ENCODE measurements at regions not wholly inside any gene's neighbourhood (a gene's known extent, or its start where the extent isn't known, plus 50 kb on each side); places are given as distances from the start of the nearest gene placed in this dataset.

DNA sequence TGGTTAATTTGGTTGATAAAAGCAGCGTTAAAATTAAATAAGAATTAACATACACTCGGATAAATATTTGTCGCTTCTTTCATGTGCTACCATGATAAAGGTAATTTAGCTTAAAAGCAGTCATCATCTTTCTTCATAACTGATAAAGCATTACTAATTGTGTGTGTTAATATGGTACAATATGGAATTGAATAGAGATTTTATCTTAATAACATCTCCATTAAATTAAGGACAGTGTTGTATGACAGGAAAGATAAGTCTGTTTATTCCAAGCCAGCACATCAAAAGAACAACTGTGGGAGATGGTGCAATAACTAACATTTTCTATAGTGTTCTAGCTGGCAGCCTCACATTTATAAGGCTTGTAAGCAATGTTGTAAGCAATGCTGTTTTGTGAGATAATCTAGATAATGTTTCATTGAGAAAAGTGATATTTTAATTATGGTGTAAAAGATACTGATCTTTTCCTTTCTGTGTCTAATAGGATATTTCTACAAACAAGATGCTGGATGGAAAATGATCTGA, 64.4 kb upstream of the AFF3 start:
- Histone ChIP-seq H3K9me3 (ENCODE audit: control insufficient read depth in 2 of 2, low read length in 2 of 2) (no peaks in the 10 kb centered on the region), H3K9ac (ENCODE audit: low read length in 2 of 2) (no peak overlapping the region), H3K27me3 (ENCODE audit: control insufficient read depth in 1 of 2, insufficient read depth in 2 of 2, low read length in 2 of 2) (no peaks in the 10 kb centered on the region), H3K4me3 (ENCODE audit: low read length in 2 of 2) (no peak overlapping the region), H3K27ac (ENCODE audit: low read length) (no peak overlapping the region), H3K36me3 (ENCODE audit: control insufficient read depth in 2 of 2, insufficient read depth in 2 of 2, low read length in 2 of 2) (no peaks in the 10 kb centered on the region), H3K4me1 (ENCODE audit: control insufficient read depth, insufficient read depth, low read length) (no peaks in the 10 kb centered on the region)

GRCh38 chr2:100205174-100205573, 62.8 kb upstream of the AFF3 start:
- no peak overlapping the region for H3K9ac ChIP-seq (ENCODE audit: low read length in 2 of 2)
- H3K4me1 ChIP-seq (ENCODE audit: control insufficient read depth, insufficient read depth, low read length) = no peaks in the 10 kb centered on the region
- no peaks in the 10 kb centered on the region for H3K27me3 ChIP-seq (ENCODE audit: control insufficient read depth in 1 of 2, insufficient read depth in 2 of 2, low read length in 2 of 2)
- H3K36me3 ChIP-seq (ENCODE audit: control insufficient read depth in 2 of 2, insufficient read depth in 2 of 2, low read length in 2 of 2) = no peaks in the 10 kb centered on the region
- H3K9me3 ChIP-seq (ENCODE audit: control insufficient read depth in 2 of 2, low read length in 2 of 2) = no peaks in the 10 kb centered on the region
- no peak overlapping the region for H3K4me3 ChIP-seq (ENCODE audit: low read length in 2 of 2)
- no peak overlapping the region for H3K27ac ChIP-seq (ENCODE audit: low read length)

DNA sequence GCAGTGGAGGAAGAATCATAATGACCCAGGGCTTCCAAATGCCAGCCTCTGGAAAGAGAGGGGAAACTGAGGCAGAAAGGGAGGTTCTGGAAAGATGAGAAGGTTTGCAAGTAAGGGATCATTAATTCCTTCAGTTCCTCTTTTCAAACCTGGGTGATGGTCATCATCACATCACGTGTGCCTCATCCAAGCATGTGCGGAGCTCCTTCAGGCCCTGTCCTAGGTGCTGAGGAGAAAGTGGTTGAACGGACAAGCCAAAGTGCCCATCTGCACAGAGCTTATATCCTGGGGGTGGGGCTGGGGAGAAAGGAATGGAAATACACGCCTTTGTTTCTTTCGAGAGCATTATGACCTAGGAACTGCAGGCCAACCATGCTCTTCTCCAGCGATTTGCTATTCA, 60.2 kb upstream of the AFF3 start:
- Histone ChIP-seq H3K27me3 (ENCODE audit: control insufficient read depth in 1 of 2, insufficient read depth in 2 of 2, low read length in 2 of 2) (no peaks in the 10 kb centered on the region), H3K36me3 (ENCODE audit: control insufficient read depth in 2 of 2, insufficient read depth in 2 of 2, low read length in 2 of 2) (no peaks in the 10 kb centered on the region), H3K4me1 (ENCODE audit: control insufficient read depth, insufficient read depth, low read length) (peaks cover 16% of the 10 kb centered on the region), H3K9ac (ENCODE audit: low read length in 2 of 2) (no peak overlapping the region), H3K27ac (ENCODE audit: low read length) (no peak overlapping the region), H3K9me3 (ENCODE audit: control insufficient read depth in 2 of 2, low read length in 2 of 2) (no peaks in the 10 kb centered on the region), H3K4me3 (ENCODE audit: low read length in 2 of 2) (no peak overlapping the region)

GRCh38 chr2:100200985-100201384, 58.6 kb upstream of the AFF3 start:
- Histone ChIP-seq H3K9me3 (ENCODE audit: control insufficient read depth in 2 of 2, low read length in 2 of 2) (no peaks in the 10 kb centered on the region), H3K4me1 (ENCODE audit: control insufficient read depth, insufficient read depth, low read length) (peaks cover 27% of the 10 kb centered on the region)

DNA sequence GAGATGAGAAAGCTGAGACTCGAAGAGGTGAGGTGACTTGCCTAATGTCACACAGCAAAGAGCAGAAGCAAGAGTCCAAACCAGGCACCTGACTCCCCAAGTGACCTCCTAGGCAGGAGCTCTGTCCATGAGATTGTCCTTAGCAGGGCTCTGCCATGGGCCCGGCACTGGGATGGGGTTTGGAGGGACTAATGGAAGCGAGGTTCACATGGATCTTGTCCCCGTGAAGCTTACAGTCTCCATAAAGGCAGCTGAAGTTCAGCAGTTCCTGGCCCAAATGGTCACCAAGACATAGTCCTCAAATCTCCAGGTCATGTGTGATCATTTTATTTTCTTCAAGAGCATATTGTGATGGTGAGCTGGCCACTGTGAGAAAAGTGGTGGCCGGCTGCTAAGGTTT, 57.0 kb upstream of the AFF3 start:
- Histone ChIP-seq H3K4me1 (ENCODE audit: control insufficient read depth, insufficient read depth, low read length) (peaks cover 27% of the 10 kb centered on the region), H3K36me3 (ENCODE audit: control insufficient read depth in 2 of 2, insufficient read depth in 2 of 2, low read length in 2 of 2) (no peaks in the 10 kb centered on the region), H3K27ac (ENCODE audit: low read length) (no peak overlapping the region)

More at GRCh38 chr2:100200985-100201384, 58.6 kb upstream of the AFF3 start:
- Histone ChIP-seq H3K27ac (ENCODE audit: low read length) (no peak overlapping the region), H3K9ac (ENCODE audit: low read length in 2 of 2) (no peak overlapping the region), H3K4me3 (ENCODE audit: low read length in 2 of 2) (no peak overlapping the region), H3K36me3 (ENCODE audit: control insufficient read depth in 2 of 2, insufficient read depth in 2 of 2, low read length in 2 of 2) (no peaks in the 10 kb centered on the region), H3K27me3 (ENCODE audit: control insufficient read depth in 1 of 2, insufficient read depth in 2 of 2, low read length in 2 of 2) (no peaks in the 10 kb centered on the region)

DNA sequence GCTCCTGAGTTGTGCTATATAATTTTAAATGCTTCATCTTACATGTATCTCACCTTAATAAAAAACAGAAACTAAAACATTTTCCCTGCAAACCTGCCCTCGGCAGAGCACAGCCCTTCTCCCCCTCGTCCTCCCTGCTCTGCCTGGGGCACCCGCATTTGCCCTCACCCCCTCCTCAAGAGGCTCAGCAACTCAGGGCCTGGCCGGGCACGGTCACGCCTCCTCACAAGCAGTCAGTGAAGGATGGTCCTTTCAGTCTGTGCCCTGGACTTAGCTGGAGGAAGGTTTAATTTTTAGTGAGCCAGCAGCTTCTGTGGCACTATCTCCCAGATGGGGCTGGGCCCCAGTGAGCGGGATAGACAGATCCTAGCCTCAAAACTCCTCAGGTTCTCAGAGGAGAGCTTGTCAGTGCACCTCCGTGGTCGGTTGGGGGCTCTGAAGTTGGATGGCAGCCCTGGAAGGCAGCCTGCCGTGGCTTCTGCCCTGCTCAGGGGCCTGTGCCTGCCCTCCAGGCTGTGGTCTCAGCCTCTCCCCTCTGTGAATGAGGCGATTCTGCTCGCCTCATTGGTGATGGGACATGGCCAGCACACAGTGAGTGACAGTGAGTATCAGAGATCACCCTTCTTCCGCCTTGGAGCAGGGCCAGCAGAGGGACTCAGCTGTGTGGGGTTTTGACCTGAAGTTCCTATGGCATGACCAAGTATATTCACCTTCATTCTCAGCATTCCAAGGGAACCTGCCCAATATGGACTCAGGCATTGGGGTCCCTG, 56.3 kb upstream of the AFF3 start:
- no peaks in the 10 kb centered on the region for H3K27me3 ChIP-seq (ENCODE audit: control insufficient read depth in 1 of 2, insufficient read depth in 2 of 2, low read length in 2 of 2)
- peak overlapping the region; percentile 67 for H3K27ac ChIP-seq (ENCODE audit: low read length)
- H3K36me3 ChIP-seq (ENCODE audit: control insufficient read depth in 2 of 2, insufficient read depth in 2 of 2, low read length in 2 of 2) = no peaks in the 10 kb centered on the region
- H3K4me1 ChIP-seq (ENCODE audit: control insufficient read depth, insufficient read depth, low read length) = peaks cover 27% of the 10 kb centered on the region
- H3K9ac ChIP-seq (ENCODE audit: low read length in 2 of 2) = peak overlapping the region in 1 of 2 donors; percentile 47
- H3K4me3 ChIP-seq (ENCODE audit: low read length in 2 of 2) = peak overlapping the region in 1 of 2 donors; percentile 35
- no peaks in the 10 kb centered on the region for H3K9me3 ChIP-seq (ENCODE audit: control insufficient read depth in 2 of 2, low read length in 2 of 2)

More for the DNA sequence above, 57.0 kb upstream of the AFF3 start:
- no peaks in the 10 kb centered on the region for H3K9me3 ChIP-seq (ENCODE audit: control insufficient read depth in 2 of 2, low read length in 2 of 2)
- no peak overlapping the region for H3K9ac ChIP-seq (ENCODE audit: low read length in 2 of 2)
- H3K27me3 ChIP-seq (ENCODE audit: control insufficient read depth in 1 of 2, insufficient read depth in 2 of 2, low read length in 2 of 2) = no peaks in the 10 kb centered on the region
- no peak overlapping the region for H3K4me3 ChIP-seq (ENCODE audit: low read length in 2 of 2)

DNA sequence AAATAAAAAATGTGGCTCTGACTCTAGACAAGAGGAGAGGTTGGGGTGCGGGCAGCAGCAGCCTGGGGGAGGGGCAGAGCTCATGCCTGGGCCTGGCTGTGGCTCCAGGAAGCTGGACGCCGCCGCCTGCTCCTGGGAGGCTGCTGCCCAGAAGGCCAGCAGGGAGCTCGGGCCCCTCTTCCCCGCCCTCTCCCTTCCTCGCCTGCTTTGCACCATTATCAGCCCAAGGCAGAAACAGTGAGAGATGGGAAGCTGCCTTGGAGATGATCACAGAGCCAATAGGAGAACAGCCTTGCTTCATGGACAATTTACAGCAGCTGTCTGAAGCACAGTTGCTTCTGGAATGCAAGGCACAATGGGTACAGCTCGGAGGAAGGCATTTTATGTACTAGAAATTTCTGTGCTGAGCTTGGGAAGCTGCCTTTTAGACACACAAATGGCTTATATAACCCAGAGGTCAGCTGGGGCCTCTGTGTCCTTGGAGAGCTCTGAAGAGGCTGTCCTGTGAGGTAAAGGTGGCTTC, 55.3 kb upstream of the AFF3 start:
- H3K4me1 ChIP-seq (ENCODE audit: control insufficient read depth, insufficient read depth, low read length) = peaks cover 27% of the 10 kb centered on the region
- H3K4me3 ChIP-seq (ENCODE audit: low read length in 2 of 2) = peak overlapping the region in 1 of 2 donors; percentile 29
- H3K9ac ChIP-seq (ENCODE audit: low read length in 2 of 2) = peak overlapping the region; percentile 3 to 64

DNA sequence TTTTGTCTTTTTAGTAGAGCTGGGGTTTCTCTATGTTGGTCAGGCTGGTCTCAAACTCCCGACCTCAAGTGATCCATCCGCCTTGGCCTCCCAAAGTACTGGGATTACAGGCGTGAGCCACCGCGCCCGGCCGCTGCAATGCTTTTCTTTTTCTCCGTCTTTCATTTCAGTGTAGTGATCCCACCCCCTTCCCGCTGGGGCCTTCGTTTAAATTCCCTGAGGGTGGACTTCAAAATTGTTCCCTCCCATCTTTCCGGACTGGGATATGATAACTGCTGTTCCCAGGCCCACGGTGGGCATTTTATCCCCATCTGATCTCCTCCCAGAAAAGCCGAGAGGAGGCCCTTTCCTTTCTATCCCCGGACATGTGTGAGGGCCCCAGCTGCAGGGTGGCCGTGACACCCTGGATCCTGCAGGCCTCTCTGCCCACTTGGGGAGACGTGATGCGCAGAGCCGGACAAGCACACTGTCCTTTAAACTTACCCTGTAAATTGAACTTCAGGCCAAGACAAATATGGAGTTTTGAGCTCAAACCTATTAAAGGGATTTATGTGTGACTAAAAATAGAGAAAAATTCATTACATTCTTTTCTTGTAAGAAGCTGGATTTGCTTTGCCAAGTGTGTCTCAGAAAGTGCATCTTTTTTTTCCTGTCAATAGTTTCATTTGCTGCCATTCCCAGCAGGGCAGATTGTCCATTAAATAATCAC, 54.5 kb upstream of the AFF3 start:
- Histone ChIP-seq H3K27me3 (ENCODE audit: control insufficient read depth in 1 of 2, insufficient read depth in 2 of 2, low read length in 2 of 2) (no peaks in the 10 kb centered on the region), H3K36me3 (ENCODE audit: control insufficient read depth in 2 of 2, insufficient read depth in 2 of 2, low read length in 2 of 2) (no peaks in the 10 kb centered on the region), H3K9me3 (ENCODE audit: control insufficient read depth in 2 of 2, low read length in 2 of 2) (no peaks in the 10 kb centered on the region), H3K9ac (ENCODE audit: low read length in 2 of 2) (peak overlapping the region in 1 of 2 donors; percentile 29), H3K4me3 (ENCODE audit: low read length in 2 of 2) (no peak overlapping the region), H3K27ac (ENCODE audit: low read length) (peak overlapping the region; percentile 67), H3K4me1 (ENCODE audit: control insufficient read depth, insufficient read depth, low read length) (peaks cover 27% of the 10 kb centered on the region)

More for the DNA sequence above, 55.3 kb upstream of the AFF3 start:
- no peaks in the 10 kb centered on the region for H3K9me3 ChIP-seq (ENCODE audit: control insufficient read depth in 2 of 2, low read length in 2 of 2)
- H3K27me3 ChIP-seq (ENCODE audit: control insufficient read depth in 1 of 2, insufficient read depth in 2 of 2, low read length in 2 of 2) = no peaks in the 10 kb centered on the region
- H3K36me3 ChIP-seq (ENCODE audit: control insufficient read depth in 2 of 2, insufficient read depth in 2 of 2, low read length in 2 of 2) = no peaks in the 10 kb centered on the region
- H3K27ac ChIP-seq (ENCODE audit: low read length) = peak overlapping the region; percentile 67

DNA sequence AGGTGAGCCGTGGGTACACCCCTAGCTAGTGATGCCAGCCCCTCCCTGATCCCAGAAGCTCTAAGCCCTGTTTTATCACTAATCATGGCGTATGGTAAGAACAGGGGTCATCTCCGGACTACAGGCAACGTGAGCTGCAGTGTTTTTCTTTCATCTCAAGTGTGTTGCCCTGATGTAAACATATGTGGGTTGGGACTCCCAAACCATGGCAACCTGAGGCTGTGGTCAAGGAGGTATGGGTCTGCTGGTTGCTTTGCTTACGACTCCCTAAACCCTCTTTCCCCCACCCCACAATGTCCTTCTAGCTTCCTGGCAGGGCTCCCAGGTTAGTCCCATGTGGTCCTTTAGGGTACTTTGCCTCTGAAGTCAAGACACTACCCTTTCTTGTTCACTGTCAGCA, 53.6 kb upstream of the AFF3 start:
- Histone ChIP-seq H3K4me1 (ENCODE audit: control insufficient read depth, insufficient read depth, low read length) (peaks cover 27% of the 10 kb centered on the region), H3K27ac (ENCODE audit: low read length) (no peak overlapping the region), H3K9ac (ENCODE audit: low read length in 2 of 2) (no peak overlapping the region)

GRCh38 chr2:100194951-100195350, 52.6 kb upstream of the AFF3 start:
- no peaks in the 10 kb centered on the region for H3K9me3 ChIP-seq (ENCODE audit: control insufficient read depth in 2 of 2, low read length in 2 of 2)
- no peak overlapping the region for H3K27ac ChIP-seq (ENCODE audit: low read length)
- H3K4me1 ChIP-seq (ENCODE audit: control insufficient read depth, insufficient read depth, low read length) = peaks cover 27% of the 10 kb centered on the region
- H3K4me3 ChIP-seq (ENCODE audit: low read length in 2 of 2) = no peak overlapping the region
- H3K36me3 ChIP-seq (ENCODE audit: control insufficient read depth in 2 of 2, insufficient read depth in 2 of 2, low read length in 2 of 2) = no peaks in the 10 kb centered on the region
- H3K9ac ChIP-seq (ENCODE audit: low read length in 2 of 2) = no peak overlapping the region
- H3K27me3 ChIP-seq (ENCODE audit: control insufficient read depth in 1 of 2, insufficient read depth in 2 of 2, low read length in 2 of 2) = no peaks in the 10 kb centered on the region

More for the DNA sequence above, 53.6 kb upstream of the AFF3 start:
- no peak overlapping the region for H3K4me3 ChIP-seq (ENCODE audit: low read length in 2 of 2)
- no peaks in the 10 kb centered on the region for H3K9me3 ChIP-seq (ENCODE audit: control insufficient read depth in 2 of 2, low read length in 2 of 2)
- H3K36me3 ChIP-seq (ENCODE audit: control insufficient read depth in 2 of 2, insufficient read depth in 2 of 2, low read length in 2 of 2) = no peaks in the 10 kb centered on the region
- no peaks in the 10 kb centered on the region for H3K27me3 ChIP-seq (ENCODE audit: control insufficient read depth in 1 of 2, insufficient read depth in 2 of 2, low read length in 2 of 2)
